Mucosa of descending colon (tissue), 3 donors: ENCODE measurements at regions not wholly inside any gene's neighbourhood (a gene's known extent, or its start where the extent isn't known, plus 50 kb on each side); places are given as distances from the start of the nearest gene placed in this dataset.
"Not testable (repeated sequence)": the region's sequence is repeated elsewhere in the genome, so short reads cannot be mapped to it uniquely, and the experiment has no call there.

ENCODE experiments used
- ATAC-seq: fragments of 200-7000 bp; cut with Tn5 transposase; one replicate; pipeline ENCODE4 v1.9.1; 2020; ENCODE audit warnings: mild to moderate bottlenecking, moderate library complexity
- DNase-seq, 3 donors: peaks; one replicate each; pipeline ENCODE4 v3.0.0-alpha.2; 2020
- H3K36me3 ChIP-seq: fragments of 200-600 bp; one replicate; pipeline ENCODE4 v1.8.0; 2021; ENCODE audit warnings: low read depth, mild to moderate bottlenecking
- H3K4me1 ChIP-seq: fragments of 200-600 bp; one replicate; pipeline ENCODE4 v1.8.0; 2021; ENCODE audit warnings: low read depth, mild to moderate bottlenecking
- H3K4me3 ChIP-seq: fragments of 200-600 bp; one replicate; pipeline ENCODE4 v1.8.0; 2021; ENCODE audit warnings: mild to moderate bottlenecking
- H3K9me3 ChIP-seq: fragments of 200-600 bp; one replicate; pipeline ENCODE4 v1.8.0; 2021; ENCODE audit warnings: mild to moderate bottlenecking
- intact Hi-C, 2 donors: fragments of 100-400 bp; cut with DNase I in 1 of 2; cut with micrococcal nuclease in 1 of 2; formaldehyde crosslinking; loops; one replicate each; pipeline versions ENCODE4 v1.11.0 to v1.11.1; 2022; cut with DNase I, micrococcal nuclease
- TF ChIP-seq, protein P1 (sequence below): fragments of 200-600 bp; IDR thresholded peaks from one replicate; pipeline ENCODE4 v1.8.0; 2022; ENCODE audit warnings: antibody characterized with exemption, mild to moderate bottlenecking
- donor health status: DM: no; HTN: no; CAD: no; lungs with moderate emphysema.
- donor health status: DM: no; HTN: no; CAD: no.
- donor health status: DM: no; HTN: yes; CAD: no.

DNA sequence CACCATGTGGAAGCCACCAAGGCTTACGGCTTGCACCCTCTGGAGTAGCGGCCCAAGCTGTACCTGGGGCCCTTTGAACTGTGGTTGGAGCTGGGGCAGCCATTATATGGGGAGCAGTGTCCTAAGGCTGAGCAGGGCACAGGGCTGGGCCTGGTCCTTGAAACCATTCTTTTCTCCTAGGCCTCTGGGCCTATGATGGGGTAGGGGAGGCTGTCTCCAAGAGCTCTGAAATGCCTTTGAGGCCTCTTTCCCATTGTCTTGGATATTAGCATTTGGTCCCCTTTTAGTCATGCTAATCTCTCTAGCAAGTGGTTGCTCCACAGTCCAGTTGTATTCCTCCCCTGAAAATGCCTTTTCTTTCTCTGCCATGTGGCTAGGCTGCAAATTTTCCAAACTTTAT lies 96.4 kb upstream of the ARX start:
- ATAC-seq (no peak), DNase-seq (no peak)
- TF ChIP-seq, protein P1, sequence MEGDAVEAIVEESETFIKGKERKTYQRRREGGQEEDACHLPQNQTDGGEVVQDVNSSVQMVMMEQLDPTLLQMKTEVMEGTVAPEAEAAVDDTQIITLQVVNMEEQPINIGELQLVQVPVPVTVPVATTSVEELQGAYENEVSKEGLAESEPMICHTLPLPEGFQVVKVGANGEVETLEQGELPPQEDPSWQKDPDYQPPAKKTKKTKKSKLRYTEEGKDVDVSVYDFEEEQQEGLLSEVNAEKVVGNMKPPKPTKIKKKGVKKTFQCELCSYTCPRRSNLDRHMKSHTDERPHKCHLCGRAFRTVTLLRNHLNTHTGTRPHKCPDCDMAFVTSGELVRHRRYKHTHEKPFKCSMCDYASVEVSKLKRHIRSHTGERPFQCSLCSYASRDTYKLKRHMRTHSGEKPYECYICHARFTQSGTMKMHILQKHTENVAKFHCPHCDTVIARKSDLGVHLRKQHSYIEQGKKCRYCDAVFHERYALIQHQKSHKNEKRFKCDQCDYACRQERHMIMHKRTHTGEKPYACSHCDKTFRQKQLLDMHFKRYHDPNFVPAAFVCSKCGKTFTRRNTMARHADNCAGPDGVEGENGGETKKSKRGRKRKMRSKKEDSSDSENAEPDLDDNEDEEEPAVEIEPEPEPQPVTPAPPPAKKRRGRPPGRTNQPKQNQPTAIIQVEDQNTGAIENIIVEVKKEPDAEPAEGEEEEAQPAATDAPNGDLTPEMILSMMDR, result no peak
- intact Hi-C loops, result no loop called here
- no peak overlapping the region for H3K4me3 ChIP-seq
- H3K36me3 ChIP-seq, result no peaks in the 10 kb centered on the region
- no peaks in the 10 kb centered on the region for H3K4me1 ChIP-seq
- H3K9me3 ChIP-seq, result no peaks in the 10 kb centered on the region

DNA sequence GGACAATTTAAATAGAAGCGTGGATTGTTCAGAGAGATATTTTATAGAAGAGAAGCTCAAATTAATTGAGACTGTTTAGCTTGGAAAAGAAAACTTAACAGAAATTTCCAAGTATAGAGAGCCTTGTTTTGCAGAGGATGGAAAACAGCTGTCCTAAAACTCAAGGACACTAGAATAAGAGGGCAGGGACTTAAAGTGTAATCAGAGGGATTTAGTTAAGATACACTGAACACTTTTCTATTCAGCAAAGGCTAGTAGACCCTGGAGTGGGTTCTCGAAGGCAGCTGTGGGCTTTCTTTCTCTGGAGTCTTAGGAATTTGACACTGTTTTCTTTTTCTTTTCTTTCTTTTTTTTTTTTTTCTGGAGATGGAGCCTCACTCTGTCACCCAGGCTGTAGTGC lies 92.7 kb upstream of the ARX start:
- Histone ChIP-seq H3K4me1 (no peaks in the 10 kb centered on the region), H3K4me3 (no peak overlapping the region), H3K36me3 (no peaks in the 10 kb centered on the region), H3K9me3 (no peaks in the 10 kb centered on the region)
- intact Hi-C loops, result no loop called here
- TF ChIP-seq, protein P1, result no peak
- no peak for ATAC-seq
- DNase-seq, result no peak

DNA sequence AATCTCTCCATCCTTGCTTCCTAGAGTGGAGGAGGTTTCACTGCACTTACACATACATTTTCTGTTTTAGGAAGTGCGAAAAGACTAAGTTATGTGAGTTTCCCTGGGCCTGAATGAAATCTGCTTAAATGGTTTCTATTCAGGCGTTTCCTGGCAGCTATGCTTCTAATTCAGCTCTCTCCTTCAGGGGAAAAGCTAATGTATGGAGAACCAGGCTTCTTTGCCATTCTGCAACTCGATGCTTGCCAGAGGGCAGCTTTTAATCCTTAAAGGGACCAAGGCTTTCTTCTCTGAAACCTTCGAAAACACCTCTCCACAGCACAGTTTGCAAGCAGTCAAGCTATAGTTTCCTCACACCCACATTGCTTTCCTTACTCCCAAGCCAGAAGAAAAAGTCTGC lies 89.5 kb upstream of the ARX start:
- intact Hi-C loops, result no loop called here
- no peaks in the 10 kb centered on the region for H3K36me3 ChIP-seq
- DNase-seq (no peak), ATAC-seq (no peak)
- no peak overlapping the region for H3K4me3 ChIP-seq
- H3K9me3 ChIP-seq, result no peaks in the 10 kb centered on the region
- H3K4me1 ChIP-seq, result no peaks in the 10 kb centered on the region
- TF ChIP-seq, protein P1, result no peak

DNA sequence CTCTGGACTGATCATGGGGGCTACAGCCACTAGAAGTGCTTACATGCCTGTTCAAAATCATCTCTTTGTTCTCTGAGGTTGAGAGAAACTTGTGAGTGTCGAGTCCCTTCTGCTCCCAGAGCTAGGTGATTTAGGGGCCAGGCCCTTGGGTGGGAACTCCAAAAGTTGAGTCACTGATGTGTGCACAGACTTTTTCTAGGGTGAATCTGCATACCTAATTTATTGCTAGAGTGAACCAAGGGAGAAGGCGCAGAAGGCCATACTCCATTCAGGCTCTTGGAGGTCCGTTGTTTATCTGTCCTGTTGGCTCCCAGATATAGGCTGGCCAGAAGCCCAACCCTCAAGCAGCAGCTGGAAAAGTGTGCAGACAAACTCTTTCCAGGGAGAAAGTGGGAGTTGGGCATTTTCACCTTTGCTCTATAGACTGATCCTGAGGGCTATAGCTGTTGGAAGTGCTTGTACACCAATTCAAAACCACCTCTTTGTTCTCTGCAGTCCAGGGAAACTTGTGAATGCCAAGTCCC lies 80.8 kb upstream of the ARX start:
- H3K9me3 ChIP-seq, result no peaks in the 10 kb centered on the region
- ATAC-seq (no peak), DNase-seq (peak in 1 of 3 donors; percentile 3)
- H3K4me1 ChIP-seq, result no peaks in the 10 kb centered on the region
- TF ChIP-seq, protein P1, result no peak
- no peaks in the 10 kb centered on the region for H3K36me3 ChIP-seq
- no peak overlapping the region for H3K4me3 ChIP-seq
- intact Hi-C loops, result no loop called here

DNA sequence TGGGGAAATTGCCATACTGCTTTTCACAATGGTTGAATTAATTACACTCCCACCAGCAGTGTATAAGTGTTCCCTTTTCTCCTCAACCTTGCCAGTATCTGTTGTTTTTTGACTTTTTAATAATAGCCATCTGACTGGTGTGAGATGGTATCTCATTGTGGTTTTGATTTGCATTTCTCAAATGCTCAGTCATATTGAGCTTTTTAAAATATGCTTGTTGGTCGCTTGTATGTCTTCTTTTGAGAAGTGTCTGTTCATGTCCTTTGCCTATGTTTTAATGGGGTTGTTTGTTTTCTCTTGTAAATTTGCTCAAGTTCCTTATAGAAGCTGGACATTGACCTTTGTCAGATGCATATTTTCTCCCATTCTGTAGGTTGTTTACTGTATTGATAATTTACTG lies 75.4 kb upstream of the ARX start:
- ATAC-seq, H3K9me3 ChIP-seq, DNase-seq, intact Hi-C loops, H3K4me1 ChIP-seq, H3K4me3 ChIP-seq, H3K36me3 ChIP-seq: not testable (repeated sequence)

DNA sequence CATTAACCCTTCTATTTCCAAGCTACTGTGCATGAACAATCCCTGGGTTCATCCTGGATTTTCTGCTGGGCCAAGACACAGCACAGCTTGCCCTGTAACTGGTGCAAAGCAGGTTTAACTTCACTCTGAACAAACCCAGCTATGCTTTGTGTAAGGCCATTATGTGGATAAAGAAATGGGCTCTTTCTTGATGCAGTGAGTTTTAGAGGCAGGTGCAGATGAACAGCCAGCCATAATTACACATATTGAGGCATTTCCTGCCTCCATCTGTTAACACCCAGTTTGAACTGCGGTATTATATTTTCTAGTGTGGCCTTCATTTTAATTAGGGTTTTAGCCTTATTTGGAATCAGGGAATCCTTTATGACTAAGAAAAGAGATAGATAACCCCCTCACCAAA lies 68.7 kb upstream of the ARX start:
- TF ChIP-seq, protein P1, result no peak
- H3K4me3 ChIP-seq, result no peak overlapping the region
- no peaks in the 10 kb centered on the region for H3K9me3 ChIP-seq
- no peaks in the 10 kb centered on the region for H3K36me3 ChIP-seq
- H3K4me1 ChIP-seq, result no peaks in the 10 kb centered on the region
- intact Hi-C loops, result no loop called here
- no peak for DNase-seq
- ATAC-seq, result no peak
